ENCODE measurements at regions not wholly inside any gene's neighbourhood (a gene's known extent, or its start where the extent isn't known, plus 50 kb on each side); places are given as distances from the start of the nearest gene placed in this dataset.

DNA sequence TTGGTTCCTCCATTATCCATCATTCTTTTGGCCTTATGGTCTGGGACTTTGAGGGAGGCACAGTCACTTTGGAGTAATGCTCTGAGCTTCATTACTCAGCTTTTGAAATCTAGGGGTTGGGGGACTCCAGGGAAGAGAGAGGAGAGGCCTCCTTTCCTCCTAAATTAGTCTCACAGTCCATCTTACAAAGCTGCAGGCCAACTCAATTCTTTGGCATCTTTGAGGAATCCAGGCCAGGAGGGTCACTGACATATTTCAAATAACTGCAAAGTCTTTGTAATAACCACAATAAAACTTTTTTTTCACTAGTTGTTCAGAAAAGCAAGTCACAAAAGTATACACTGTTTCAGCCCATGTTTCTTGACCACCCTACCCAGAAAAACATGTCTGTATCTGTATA is 73.3 kb upstream of the FAR1 start:
- TF ChIP-seq, protein P1, sequence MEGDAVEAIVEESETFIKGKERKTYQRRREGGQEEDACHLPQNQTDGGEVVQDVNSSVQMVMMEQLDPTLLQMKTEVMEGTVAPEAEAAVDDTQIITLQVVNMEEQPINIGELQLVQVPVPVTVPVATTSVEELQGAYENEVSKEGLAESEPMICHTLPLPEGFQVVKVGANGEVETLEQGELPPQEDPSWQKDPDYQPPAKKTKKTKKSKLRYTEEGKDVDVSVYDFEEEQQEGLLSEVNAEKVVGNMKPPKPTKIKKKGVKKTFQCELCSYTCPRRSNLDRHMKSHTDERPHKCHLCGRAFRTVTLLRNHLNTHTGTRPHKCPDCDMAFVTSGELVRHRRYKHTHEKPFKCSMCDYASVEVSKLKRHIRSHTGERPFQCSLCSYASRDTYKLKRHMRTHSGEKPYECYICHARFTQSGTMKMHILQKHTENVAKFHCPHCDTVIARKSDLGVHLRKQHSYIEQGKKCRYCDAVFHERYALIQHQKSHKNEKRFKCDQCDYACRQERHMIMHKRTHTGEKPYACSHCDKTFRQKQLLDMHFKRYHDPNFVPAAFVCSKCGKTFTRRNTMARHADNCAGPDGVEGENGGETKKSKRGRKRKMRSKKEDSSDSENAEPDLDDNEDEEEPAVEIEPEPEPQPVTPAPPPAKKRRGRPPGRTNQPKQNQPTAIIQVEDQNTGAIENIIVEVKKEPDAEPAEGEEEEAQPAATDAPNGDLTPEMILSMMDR (IDR thresholded peaks at IDR 0.05): no peak
- TF ChIP-seq POLR2A (IDR thresholded peaks at IDR 0.05; ENCODE audit: low read depth) (no peak), POLR2AphosphoS5 (IDR thresholded peaks at IDR 0.05) (no peak), EP300 (IDR thresholded peaks at IDR 0.05) (no peak)

Data from esophagus muscularis mucosa (tissue), 4 donors.